ENCODE measurements at regions not wholly inside any gene's neighbourhood (a gene's known extent, or its start where the extent isn't known, plus 50 kb on each side); places are given as distances from the start of the nearest gene placed in this dataset.

DNA sequence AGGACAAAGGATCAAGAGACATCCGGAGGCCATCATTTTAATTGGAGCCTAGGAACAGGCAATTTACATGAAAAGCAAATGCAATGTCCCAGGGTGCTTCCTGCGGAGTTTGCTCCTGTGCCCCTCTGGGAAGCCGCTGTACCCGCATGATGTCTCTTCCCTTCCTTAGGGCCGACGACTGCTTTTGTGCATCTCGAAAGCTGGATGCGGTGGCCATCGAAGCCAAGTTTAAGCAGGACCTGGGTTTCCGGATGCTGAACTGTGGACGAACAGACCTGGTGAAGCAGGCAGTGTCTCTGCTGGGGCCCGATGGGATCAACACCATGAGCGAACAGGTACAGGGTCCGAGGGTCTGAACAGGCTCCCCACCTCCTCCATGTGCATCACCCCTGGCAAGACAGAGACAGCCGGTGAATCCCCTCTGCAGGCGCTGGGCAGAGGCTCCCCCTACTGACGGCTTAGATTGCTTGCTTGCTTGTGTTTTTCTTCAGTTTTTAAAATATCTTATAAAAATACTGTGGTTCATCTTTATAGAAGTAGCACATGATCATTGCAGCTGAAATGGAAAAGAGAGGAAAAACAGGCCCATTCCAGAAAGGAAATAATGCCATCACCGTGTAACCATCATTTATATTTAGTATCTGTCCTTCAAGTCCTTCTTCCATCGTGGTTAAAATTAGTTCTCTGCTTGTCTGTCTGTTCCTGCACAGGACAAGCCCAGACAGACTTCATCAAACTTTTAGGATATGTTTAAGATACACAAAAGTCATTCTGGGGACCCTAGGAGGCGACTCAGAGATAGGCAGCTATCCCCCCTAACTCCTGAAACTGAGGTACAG, 75.4 kb upstream of the PWP1 start:
- no peaks in the 10 kb centered on the region for H3K36me3 ChIP-seq (ENCODE audit: low read length)

DNA sequence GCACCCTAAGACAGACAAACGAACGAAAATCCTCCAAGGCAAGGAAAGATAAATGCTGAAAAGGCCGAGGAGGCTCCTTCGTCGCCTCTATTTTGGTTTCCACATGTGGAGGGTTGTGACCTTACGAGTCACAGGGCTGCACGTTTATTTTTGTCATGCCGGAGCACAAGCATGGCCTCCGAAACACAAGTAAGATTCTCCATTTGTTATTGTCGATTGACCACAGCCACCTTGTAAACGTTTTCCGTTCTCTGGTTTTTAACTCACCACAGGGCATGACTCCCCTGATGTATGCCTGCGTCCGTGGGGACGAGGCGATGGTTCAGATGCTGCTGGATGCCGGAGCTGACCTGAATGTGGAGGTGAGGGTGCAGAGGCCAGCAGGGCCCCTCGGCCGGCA, 73.1 kb upstream of the PWP1 start:
- no peak overlapping the region for H2AFZ ChIP-seq (ENCODE audit: low read depth, low read length, severe bottlenecking)
- no peak overlapping the region for H3K9ac ChIP-seq (ENCODE audit: low read length)
- H3K4me3 ChIP-seq (ENCODE audit: insufficient read depth, low read length, poor library complexity, severe bottlenecking), result no peak overlapping the region
- no peaks in the 10 kb centered on the region for H3K9me2 ChIP-seq (replicated peaks; ENCODE audit: insufficient read depth, low read length)
- H3K4me2 ChIP-seq (ENCODE audit: low read depth, low read length, poor library complexity, severe bottlenecking), result no peak overlapping the region
- H3K9me3 ChIP-seq (ENCODE audit: insufficient read depth, low read length), result no peaks in the 10 kb centered on the region
- no peak overlapping the region for H3K27ac ChIP-seq (ENCODE audit: low read depth, low read length)
- H3F3A ChIP-seq (ENCODE audit: insufficient read depth), result no peaks in the 10 kb centered on the region
- no peaks in the 10 kb centered on the region for H4K20me1 ChIP-seq (ENCODE audit: low read depth, low read length)
- TF ChIP-seq, protein P1, sequence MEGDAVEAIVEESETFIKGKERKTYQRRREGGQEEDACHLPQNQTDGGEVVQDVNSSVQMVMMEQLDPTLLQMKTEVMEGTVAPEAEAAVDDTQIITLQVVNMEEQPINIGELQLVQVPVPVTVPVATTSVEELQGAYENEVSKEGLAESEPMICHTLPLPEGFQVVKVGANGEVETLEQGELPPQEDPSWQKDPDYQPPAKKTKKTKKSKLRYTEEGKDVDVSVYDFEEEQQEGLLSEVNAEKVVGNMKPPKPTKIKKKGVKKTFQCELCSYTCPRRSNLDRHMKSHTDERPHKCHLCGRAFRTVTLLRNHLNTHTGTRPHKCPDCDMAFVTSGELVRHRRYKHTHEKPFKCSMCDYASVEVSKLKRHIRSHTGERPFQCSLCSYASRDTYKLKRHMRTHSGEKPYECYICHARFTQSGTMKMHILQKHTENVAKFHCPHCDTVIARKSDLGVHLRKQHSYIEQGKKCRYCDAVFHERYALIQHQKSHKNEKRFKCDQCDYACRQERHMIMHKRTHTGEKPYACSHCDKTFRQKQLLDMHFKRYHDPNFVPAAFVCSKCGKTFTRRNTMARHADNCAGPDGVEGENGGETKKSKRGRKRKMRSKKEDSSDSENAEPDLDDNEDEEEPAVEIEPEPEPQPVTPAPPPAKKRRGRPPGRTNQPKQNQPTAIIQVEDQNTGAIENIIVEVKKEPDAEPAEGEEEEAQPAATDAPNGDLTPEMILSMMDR (IDR thresholded peaks at IDR 0.05; ENCODE audit: insufficient read depth, low read length, poor library complexity, severe bottlenecking), result no peak
- H3K79me2 ChIP-seq (ENCODE audit: insufficient read depth, low read length), result no peaks in the 10 kb centered on the region
- no peaks in the 10 kb centered on the region for H3K27me3 ChIP-seq (ENCODE audit: low read length)
- no peaks in the 10 kb centered on the region for H3K36me3 ChIP-seq (ENCODE audit: low read length)

More for the DNA sequence above, 75.4 kb upstream of the PWP1 start:
- H3K27me3 ChIP-seq (ENCODE audit: low read length), result no peaks in the 10 kb centered on the region
- no peak overlapping the region for H3K4me3 ChIP-seq (ENCODE audit: insufficient read depth, low read length, poor library complexity, severe bottlenecking)
- H3K79me2 ChIP-seq (ENCODE audit: insufficient read depth, low read length), result no peaks in the 10 kb centered on the region
- no peaks in the 10 kb centered on the region for H4K20me1 ChIP-seq (ENCODE audit: low read depth, low read length)
- TF ChIP-seq, protein P1 (IDR thresholded peaks at IDR 0.05; ENCODE audit: insufficient read depth, low read length, poor library complexity, severe bottlenecking), result peak; percentile 83
- TF ChIP-seq EZH2phosphoT487 (conservative IDR thresholded peaks at IDR 0.05; ENCODE audit: low read length), result no peak
- no peak overlapping the region for H3K9ac ChIP-seq (ENCODE audit: low read length)
- H3K9me3 ChIP-seq (ENCODE audit: insufficient read depth, low read length), result no peaks in the 10 kb centered on the region
- no peak overlapping the region for H3K4me2 ChIP-seq (ENCODE audit: low read depth, low read length, poor library complexity, severe bottlenecking)
- no peaks in the 10 kb centered on the region for H3K9me2 ChIP-seq (replicated peaks; ENCODE audit: insufficient read depth, low read length)
- no peak overlapping the region for H3K27ac ChIP-seq (ENCODE audit: low read depth, low read length)
- H2AFZ ChIP-seq (ENCODE audit: low read depth, low read length, severe bottlenecking), result no peak overlapping the region
- no peaks in the 10 kb centered on the region for H3F3A ChIP-seq (ENCODE audit: insufficient read depth)

DNA sequence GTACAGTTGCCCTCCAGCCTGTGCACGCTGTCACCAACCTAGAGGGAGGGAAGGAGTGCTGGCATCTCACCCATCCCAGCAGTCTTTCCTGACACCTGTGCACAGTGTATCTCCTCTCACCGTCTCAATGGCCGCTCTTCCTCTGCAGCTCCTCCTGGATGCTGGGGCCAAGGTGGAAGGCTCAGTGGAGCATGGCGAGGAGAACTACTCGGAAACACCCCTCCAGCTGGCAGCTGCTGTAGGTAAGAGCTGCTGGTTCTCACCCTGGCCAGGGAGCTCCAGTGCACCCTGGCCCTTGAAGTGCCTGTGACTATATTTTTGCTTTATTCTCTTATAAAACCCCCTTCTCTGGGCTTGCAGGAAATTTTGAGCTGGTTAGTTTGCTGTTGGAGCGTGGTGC, 68.7 kb upstream of the PWP1 start:
- H3K27me3 ChIP-seq (ENCODE audit: low read length), result no peaks in the 10 kb centered on the region
- H3K36me3 ChIP-seq (ENCODE audit: low read length), result no peaks in the 10 kb centered on the region
- no peak overlapping the region for H2AFZ ChIP-seq (ENCODE audit: low read depth, low read length, severe bottlenecking)
- no peak overlapping the region for H3K9ac ChIP-seq (ENCODE audit: low read length)
- TF ChIP-seq, protein P1 (IDR thresholded peaks at IDR 0.05; ENCODE audit: insufficient read depth, low read length, poor library complexity, severe bottlenecking), result no peak
- TF ChIP-seq EZH2phosphoT487 (conservative IDR thresholded peaks at IDR 0.05; ENCODE audit: low read length), result no peak
- no peaks in the 10 kb centered on the region for H4K20me1 ChIP-seq (ENCODE audit: low read depth, low read length)
- H3K27ac ChIP-seq (ENCODE audit: low read depth, low read length), result no peak overlapping the region
- no peaks in the 10 kb centered on the region for H3K9me3 ChIP-seq (ENCODE audit: insufficient read depth, low read length)
- no peaks in the 10 kb centered on the region for H3F3A ChIP-seq (ENCODE audit: insufficient read depth)
- no peaks in the 10 kb centered on the region for H3K9me2 ChIP-seq (replicated peaks; ENCODE audit: insufficient read depth, low read length)
- H3K4me3 ChIP-seq (ENCODE audit: insufficient read depth, low read length, poor library complexity, severe bottlenecking), result no peak overlapping the region
- H3K79me2 ChIP-seq (ENCODE audit: insufficient read depth, low read length), result no peaks in the 10 kb centered on the region
- no peak overlapping the region for H3K4me2 ChIP-seq (ENCODE audit: low read depth, low read length, poor library complexity, severe bottlenecking)

Measured in SU-DHL-6 (cell line).